Nephron (organoid): ENCODE measurements at regions not wholly inside any gene's neighbourhood (a gene's known extent, or its start where the extent isn't known, plus 50 kb on each side); places are given as distances from the start of the nearest gene placed in this dataset.

Experiments
- H3K27ac Mint-ChIP-seq, 3 experiments: 2 replicates each; pipeline ENCODE4 v1.8.0; 2020; ENCODE audit warnings: mixed read lengths in 3 of 3, mild to moderate bottlenecking in 2 of 3, moderate library complexity in 1 of 3
- H3K27me3 Mint-ChIP-seq: 2 replicates; pipeline ENCODE4 v1.8.0; 2021; ENCODE audit warnings: low read depth, mild to moderate bottlenecking, moderate library complexity, mixed read lengths
- H3K36me3 Mint-ChIP-seq: 2 replicates; pipeline ENCODE4 v1.8.0; 2020; ENCODE audit warnings: low read depth, mixed read lengths
- H3K4me1 Mint-ChIP-seq: 2 replicates; pipeline ENCODE4 v1.8.0; 2020; ENCODE audit warnings: mixed read lengths
- H3K4me3 Mint-ChIP-seq, 3 experiments: 2 replicates each; pipeline ENCODE4 v1.8.0; 2020; ENCODE audit warnings: mild to moderate bottlenecking in 3 of 3, mixed read lengths in 3 of 3, moderate library complexity in 2 of 3
- H3K9me3 Mint-ChIP-seq: 2 replicates; pipeline ENCODE4 v1.8.0; 2020; ENCODE audit warnings: mixed read lengths
- TF ChIP-seq, protein P1 (sequence below), 3 experiments: fragments of 200-600 bp; sonication (generic); IDR thresholded peaks; one replicate each; pipeline ENCODE4 v1.5.0; 2021; ENCODE audit warnings: antibody characterized with exemption in 3 of 3; ENCODE audit not compliant: unreplicated experiment in 3 of 3

DNA sequence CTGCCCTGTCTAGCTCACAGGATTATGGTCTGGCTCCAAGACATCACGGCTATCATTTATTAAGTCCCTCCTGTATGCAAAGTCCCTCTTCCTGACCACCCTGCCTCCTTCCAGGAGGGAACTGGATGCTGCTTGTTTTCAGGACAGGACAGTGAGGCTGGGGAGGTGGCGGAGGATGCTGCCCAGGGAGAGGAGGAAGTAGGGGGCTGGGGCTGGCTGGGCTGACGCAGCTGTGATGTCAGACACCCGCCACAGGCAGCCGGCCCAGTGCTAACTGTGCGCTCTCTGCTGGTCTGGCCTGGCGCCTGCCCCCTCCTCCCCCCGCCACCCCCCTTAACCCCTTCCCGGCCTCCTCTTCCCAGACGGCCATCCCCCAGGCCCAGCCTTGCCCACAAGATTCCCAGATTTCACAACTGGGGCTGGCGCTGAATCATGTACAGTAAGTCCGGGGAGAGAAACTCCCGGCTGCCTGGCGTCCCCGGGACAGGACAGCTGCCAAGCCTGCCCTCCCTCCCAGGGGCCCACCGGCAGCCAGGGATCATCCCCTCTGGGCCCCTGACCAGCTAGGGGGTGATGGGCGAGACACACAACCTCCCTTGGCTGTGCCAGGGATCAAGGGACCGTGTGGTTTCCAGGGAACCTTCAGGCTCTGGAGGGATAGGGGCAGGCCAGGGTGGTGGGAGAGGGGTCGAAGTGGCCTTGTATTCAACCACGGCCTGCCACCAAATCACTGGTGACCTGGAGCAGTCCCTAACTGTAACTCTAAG, 118.1 kb downstream of the CEBPB start:
- Mint-ChIP-seq H3K9me3 (no peaks in the 10 kb centered on the region), H3K27me3 (peaks cover 20% of the 10 kb centered on the region), H3K36me3 (no peaks in the 10 kb centered on the region), H3K4me3 (peak overlapping the region in 1 of 3 experiments; percentile 46), H3K27ac (peak overlapping the region; percentile 63 to 92 (median 90)), H3K4me1 (peaks cover 68% of the 10 kb centered on the region)
- TF ChIP-seq, protein P1, sequence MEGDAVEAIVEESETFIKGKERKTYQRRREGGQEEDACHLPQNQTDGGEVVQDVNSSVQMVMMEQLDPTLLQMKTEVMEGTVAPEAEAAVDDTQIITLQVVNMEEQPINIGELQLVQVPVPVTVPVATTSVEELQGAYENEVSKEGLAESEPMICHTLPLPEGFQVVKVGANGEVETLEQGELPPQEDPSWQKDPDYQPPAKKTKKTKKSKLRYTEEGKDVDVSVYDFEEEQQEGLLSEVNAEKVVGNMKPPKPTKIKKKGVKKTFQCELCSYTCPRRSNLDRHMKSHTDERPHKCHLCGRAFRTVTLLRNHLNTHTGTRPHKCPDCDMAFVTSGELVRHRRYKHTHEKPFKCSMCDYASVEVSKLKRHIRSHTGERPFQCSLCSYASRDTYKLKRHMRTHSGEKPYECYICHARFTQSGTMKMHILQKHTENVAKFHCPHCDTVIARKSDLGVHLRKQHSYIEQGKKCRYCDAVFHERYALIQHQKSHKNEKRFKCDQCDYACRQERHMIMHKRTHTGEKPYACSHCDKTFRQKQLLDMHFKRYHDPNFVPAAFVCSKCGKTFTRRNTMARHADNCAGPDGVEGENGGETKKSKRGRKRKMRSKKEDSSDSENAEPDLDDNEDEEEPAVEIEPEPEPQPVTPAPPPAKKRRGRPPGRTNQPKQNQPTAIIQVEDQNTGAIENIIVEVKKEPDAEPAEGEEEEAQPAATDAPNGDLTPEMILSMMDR (IDR thresholded peaks at IDR 0.05; ENCODE audit: unreplicated experiment in 3 of 3), result no peak

DNA sequence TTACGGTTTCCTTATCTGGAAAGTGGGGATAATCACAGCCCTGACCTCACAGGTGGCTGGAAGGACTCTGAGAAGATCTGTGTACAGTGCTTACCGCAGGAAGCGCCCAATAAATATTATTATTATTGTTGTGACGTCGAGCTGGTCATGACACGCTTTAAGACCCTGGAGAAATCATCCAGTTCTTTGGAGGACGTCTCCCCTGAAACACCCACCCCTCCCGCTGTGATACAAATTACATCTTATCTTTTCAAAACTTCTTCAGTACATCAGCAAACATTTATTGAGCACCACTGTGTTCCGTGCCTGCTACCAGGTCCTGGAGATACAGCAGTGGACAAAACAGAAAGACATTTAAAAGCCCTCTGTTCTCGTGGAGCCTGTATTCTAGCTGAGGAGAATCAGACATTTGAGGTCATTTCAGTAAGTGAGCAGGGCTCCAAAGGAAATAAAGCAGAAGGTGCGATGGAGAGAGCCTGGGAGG, 118.7 kb downstream of the CEBPB start:
- Mint-ChIP-seq H3K9me3 (no peaks in the 10 kb centered on the region), H3K4me1 (peaks cover 68% of the 10 kb centered on the region), H3K27me3 (peaks cover 23% of the 10 kb centered on the region), H3K27ac (peak overlapping the region; percentile 63 to 92 (median 90)), H3K36me3 (no peaks in the 10 kb centered on the region), H3K4me3 (peak overlapping the region in 2 of 3 experiments; percentile 26 to 42)
- TF ChIP-seq, protein P1 (IDR thresholded peaks at IDR 0.05; ENCODE audit: unreplicated experiment in 3 of 3), result no peak

DNA sequence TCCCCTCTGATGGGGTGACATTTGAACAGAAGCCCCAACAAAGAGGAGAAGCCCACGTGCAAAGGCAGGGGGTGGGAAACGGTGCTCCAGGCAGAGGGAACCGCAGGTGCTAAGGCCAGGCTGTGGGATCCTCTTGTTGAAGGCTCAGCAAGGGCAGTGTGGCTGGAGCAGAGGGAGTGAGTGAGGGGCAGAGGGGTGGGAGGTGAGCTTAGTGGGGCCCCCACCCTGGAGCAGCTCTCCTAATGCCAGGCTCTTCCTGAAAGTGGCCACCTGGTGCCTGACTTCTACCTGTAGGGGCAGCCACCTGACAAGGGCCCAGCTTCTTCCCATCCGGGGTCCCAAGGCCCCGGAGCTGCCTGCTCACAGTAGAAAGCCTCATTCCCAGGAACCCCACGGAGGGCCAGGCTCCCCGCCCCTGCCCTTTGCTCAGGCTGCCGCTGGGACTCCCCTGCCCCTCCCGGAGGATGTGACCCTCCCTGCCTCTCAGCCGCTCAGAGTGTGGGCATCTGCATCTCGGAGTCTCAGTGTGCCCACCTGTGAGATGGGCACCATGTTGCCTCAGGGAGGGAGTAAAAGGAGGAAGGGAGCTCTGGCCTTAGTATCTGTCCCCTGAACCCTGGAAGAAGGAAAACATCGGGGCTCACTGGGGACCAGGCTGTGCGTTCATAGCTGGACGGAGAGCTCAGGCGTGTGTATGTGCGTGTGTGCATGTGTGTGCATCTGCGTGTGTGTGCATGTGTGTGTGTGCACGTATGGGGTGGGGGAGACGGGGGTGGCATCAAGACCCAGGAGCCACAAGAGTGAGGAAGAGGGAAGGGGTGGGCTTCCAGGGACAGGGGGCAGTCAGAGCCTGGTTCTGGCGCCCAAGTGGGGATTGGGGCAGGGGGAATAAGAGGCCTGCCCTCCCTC, 119.4 kb downstream of the CEBPB start:
- Mint-ChIP-seq H3K4me3 (peak overlapping the region in 1 of 3 experiments; percentile 42), H3K4me1 (peaks cover 64% of the 10 kb centered on the region)

DNA sequence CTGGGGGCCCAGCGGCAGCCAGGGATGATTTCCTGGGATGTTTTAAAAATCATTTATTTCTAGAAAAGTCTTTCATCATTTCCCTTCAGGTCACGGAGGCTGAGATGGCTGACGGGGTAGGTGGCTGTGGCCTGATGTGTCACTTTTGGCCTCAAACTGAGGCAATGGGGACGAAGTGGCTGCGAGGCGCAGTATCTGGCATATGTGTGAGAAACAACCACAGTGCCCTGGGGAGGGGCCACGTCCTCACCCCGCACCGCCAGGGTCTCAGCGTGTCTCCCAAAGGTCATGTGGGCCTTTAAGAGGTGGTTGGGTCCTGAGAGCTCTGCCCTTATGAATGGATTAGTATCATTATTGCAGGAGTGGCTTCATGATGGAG, 120.0 kb downstream of the CEBPB start:
- no peaks in the 10 kb centered on the region for H3K36me3 Mint-ChIP-seq
- H3K9me3 Mint-ChIP-seq, result peaks cover 5% of the 10 kb centered on the region
- peaks cover 62% of the 10 kb centered on the region for H3K4me1 Mint-ChIP-seq
- peak overlapping the region in 2 of 3 experiments; percentile 74 to 84 for H3K27ac Mint-ChIP-seq
- no peak overlapping the region for H3K4me3 Mint-ChIP-seq
- peaks cover 23% of the 10 kb centered on the region for H3K27me3 Mint-ChIP-seq
- TF ChIP-seq, protein P1 (IDR thresholded peaks at IDR 0.05; ENCODE audit: unreplicated experiment in 3 of 3), result no peak

More for the DNA sequence above, 119.4 kb downstream of the CEBPB start:
- H3K9me3 Mint-ChIP-seq, result peaks cover 2% of the 10 kb centered on the region
- peak overlapping the region; percentile 63 to 92 (median 90) for H3K27ac Mint-ChIP-seq
- no peaks in the 10 kb centered on the region for H3K36me3 Mint-ChIP-seq
- TF ChIP-seq, protein P1 (IDR thresholded peaks at IDR 0.05; ENCODE audit: unreplicated experiment in 3 of 3), result no peak
- H3K27me3 Mint-ChIP-seq, result peaks cover 23% of the 10 kb centered on the region

DNA sequence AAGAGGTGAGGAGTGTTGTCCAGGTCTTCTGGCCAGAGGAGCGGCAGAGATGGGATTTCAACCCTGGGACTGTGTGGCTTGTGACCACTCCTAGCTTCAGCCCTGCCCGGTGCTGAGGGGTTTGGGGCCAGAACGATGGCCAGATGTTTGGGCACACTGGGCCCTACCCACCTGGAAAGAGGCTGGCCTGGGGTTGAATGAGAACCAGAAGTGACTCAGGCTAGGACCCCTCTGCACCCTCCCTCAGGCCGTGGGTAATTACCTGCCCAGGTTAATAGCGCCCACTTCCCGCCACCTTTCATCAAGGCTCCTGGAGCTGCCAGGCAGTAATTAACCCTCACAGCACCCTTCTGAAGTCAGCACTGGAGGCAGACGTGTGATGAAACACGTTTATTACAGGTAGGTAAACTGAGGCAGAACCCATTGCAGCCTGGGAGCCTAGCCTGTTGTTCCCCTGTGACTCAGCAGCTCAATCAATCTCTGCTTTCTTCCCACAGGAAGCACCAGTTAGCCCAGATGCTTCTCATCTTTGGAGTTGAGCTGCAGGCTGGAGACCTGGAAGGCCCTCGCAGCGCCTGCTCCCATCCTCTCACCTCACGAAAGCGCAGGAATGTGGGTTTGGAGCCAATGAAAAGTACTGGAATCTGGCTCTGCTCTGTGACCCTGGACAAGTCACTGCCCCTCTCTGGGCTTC, 120.8 kb downstream of the CEBPB start:
- Mint-ChIP-seq H3K27ac (peak overlapping the region in 2 of 3 experiments; percentile 84 to 89), H3K4me3 (no peak overlapping the region), H3K36me3 (no peaks in the 10 kb centered on the region), H3K27me3 (peaks cover 24% of the 10 kb centered on the region), H3K4me1 (peaks cover 61% of the 10 kb centered on the region), H3K9me3 (peaks cover 5% of the 10 kb centered on the region)
- TF ChIP-seq, protein P1 (IDR thresholded peaks at IDR 0.05; ENCODE audit: unreplicated experiment in 3 of 3), result no peak
